HepG2 (cell line): ENCODE measurements at regions not wholly inside any gene's neighbourhood (a gene's known extent, or its start where the extent isn't known, plus 50 kb on each side); places are given as distances from the start of the nearest gene placed in this dataset.

Experiments
- MAZ ChIP-seq, 2 experiments: sonication (generic) in 1 of 2; formaldehyde crosslinking in 1 of 2; IDR thresholded peaks; 2 replicates each; pipeline versions ENCODE4 v1.5.0 to v1.6.1; 2012 to 2020; ENCODE audit warnings: low read depth in 2 of 2, mild to moderate bottlenecking in 2 of 2, borderline replicate concordance in 1 of 2, improper control_type of control experiment in 1 of 2, low read length in 1 of 2, missing genetic modification reagents in 1 of 2, moderate library complexity in 1 of 2
- SRF ChIP-seq: IDR thresholded peaks from 2 replicates; pipeline ENCODE4 v1.6.1; 2011; ENCODE audit warnings: mild to moderate bottlenecking, low read depth, low read length, moderate library complexity
- STAG1 ChIP-seq: sonication (generic); formaldehyde crosslinking; IDR thresholded peaks from 2 replicates; pipeline ENCODE4 v1.4.0; 2020; ENCODE audit warnings: missing genetic modification reagents

DNA sequence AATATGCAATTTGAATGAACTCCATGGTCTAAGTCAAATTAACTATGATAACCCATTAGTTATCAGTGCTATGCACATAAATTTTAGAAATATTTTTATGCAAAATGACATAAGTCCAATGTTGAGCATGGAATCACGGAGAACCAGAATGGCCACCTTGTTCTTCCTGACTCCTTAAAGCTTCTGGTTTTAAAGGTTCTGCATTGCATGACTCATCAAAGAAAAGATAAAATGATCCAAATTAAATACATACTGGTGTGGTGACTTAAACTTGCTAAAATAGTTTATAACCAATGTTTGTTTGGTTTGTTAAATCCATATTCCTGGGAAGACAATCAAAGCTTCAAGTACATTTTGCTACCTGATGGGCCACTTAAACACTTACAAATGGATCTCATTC is 1146.9 kb upstream of the NRXN1 start:
- no peak for TF ChIP-seq STAG1 (CRISPR knock-in tag)
- TF ChIP-seq SRF: no peak
- no peak for TF ChIP-seq MAZ (IDR thresholded peaks at IDR 0.05; ENCODE audit: borderline replicate concordance, low read depth, low read length)
- TF ChIP-seq MAZ (CRISPR knock-in tag; IDR thresholded peaks at IDR 0.05; ENCODE audit: low read depth): no peak
